ENCODE measurements at regions not wholly inside any gene's neighbourhood (a gene's known extent, or its start where the extent isn't known, plus 50 kb on each side); places are given as distances from the start of the nearest gene placed in this dataset.
"Not testable (repeated sequence)": the region's sequence is repeated elsewhere in the genome, so short reads cannot be mapped to it uniquely, and the experiment has no call there.

DNA sequence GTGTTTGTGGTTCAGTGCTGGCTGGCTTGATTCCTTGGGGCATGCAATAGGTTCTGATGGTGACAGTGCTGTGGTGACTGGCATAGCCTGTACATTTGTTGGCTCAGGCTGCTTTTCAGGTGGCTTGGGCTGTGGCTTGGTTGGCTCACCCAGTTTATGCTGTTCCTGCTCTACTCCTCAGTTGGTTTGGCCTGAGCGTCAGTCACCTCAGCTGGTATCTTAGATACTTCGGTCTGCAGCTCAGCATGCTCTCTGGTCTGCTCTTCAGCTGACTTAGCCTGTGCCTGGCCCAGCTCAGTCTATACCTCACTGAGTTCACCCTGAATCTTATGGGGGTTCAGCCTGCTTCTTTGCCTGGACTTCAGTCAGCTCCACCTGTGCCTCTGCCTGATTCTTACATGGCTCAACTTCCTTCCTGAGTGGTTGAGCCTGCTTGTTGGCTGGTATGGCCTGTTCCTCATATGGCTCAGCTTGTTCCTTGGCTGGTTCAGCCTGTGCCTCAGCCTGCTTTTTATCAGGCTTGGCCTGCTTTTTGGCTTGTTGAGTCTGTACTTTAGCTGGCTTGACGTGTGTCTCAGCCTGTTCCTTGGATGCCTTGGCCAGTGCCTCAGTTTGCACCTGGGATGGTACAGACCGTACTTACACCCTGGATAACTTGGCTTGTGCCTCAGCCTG lies 170.6 kb downstream of the MSN start:
- TF ChIP-seq POLR2A (IDR thresholded peaks at IDR 0.05; ENCODE audit: extremely low read depth, insufficient read length) (no peak), MYC (IDR thresholded peaks at IDR 0.05; ENCODE audit: low read depth, low read length) (no peak)
- TF ChIP-seq, protein P1, sequence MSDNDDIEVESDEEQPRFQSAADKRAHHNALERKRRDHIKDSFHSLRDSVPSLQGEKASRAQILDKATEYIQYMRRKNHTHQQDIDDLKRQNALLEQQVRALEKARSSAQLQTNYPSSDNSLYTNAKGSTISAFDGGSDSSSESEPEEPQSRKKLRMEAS (IDR thresholded peaks at IDR 0.05; ENCODE audit: low read depth, low read length) = no peak
- TF ChIP-seq, protein P2, sequence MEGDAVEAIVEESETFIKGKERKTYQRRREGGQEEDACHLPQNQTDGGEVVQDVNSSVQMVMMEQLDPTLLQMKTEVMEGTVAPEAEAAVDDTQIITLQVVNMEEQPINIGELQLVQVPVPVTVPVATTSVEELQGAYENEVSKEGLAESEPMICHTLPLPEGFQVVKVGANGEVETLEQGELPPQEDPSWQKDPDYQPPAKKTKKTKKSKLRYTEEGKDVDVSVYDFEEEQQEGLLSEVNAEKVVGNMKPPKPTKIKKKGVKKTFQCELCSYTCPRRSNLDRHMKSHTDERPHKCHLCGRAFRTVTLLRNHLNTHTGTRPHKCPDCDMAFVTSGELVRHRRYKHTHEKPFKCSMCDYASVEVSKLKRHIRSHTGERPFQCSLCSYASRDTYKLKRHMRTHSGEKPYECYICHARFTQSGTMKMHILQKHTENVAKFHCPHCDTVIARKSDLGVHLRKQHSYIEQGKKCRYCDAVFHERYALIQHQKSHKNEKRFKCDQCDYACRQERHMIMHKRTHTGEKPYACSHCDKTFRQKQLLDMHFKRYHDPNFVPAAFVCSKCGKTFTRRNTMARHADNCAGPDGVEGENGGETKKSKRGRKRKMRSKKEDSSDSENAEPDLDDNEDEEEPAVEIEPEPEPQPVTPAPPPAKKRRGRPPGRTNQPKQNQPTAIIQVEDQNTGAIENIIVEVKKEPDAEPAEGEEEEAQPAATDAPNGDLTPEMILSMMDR (IDR thresholded peaks at IDR 0.05; ENCODE audit: low read depth, low read length) = no peak
- DNase-seq (ENCODE audit: low read depth) = peak; percentile 20
- no peak overlapping the region for H3K4me3 ChIP-seq (ENCODE audit: low read depth, low read length)

DNA sequence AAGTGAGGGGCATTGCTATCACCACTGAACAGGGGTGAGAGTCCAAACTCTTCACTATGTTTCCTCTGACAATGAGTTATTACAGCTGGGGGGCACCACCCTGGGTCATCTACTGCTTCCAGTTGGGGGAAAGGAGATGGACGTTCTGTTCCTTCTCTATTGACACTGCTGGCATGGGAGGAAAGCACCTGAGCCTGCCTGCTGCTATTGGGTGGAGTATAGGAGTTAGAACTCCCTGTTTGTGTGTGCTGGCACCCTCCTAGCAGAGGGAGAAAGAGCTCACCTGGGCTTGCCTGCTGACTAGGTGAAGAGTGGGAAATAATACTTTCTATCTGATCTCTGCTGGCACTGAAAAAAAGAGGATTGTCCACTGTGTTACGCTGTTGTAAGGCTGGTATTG lies 163.8 kb downstream of the MSN start:
- no peak overlapping the region for H3K4me3 ChIP-seq (ENCODE audit: low read depth, low read length)
- no peak for DNase-seq (ENCODE audit: low read depth)
- TF ChIP-seq MYC (IDR thresholded peaks at IDR 0.05; ENCODE audit: low read depth, low read length) (no peak), POLR2A (IDR thresholded peaks at IDR 0.05; ENCODE audit: extremely low read depth, insufficient read length) (no peak)
- TF ChIP-seq, protein P1 (IDR thresholded peaks at IDR 0.05; ENCODE audit: low read depth, low read length) = no peak
- TF ChIP-seq, protein P2 (IDR thresholded peaks at IDR 0.05; ENCODE audit: low read depth, low read length) = no peak

GRCh38 chrX:65828599-65828998 lies 161.1 kb downstream of the MSN start:
- no peak overlapping the region for H3K4me3 ChIP-seq (ENCODE audit: low read depth, low read length)
- DNase-seq (ENCODE audit: low read depth) = no peak
- no peak for TF ChIP-seq POLR2A (IDR thresholded peaks at IDR 0.05; ENCODE audit: extremely low read depth, insufficient read length)
- no peak for TF ChIP-seq MYC (IDR thresholded peaks at IDR 0.05; ENCODE audit: low read depth, low read length)
- TF ChIP-seq, protein P2 (IDR thresholded peaks at IDR 0.05; ENCODE audit: low read depth, low read length) = no peak
- TF ChIP-seq, protein P1 (IDR thresholded peaks at IDR 0.05; ENCODE audit: low read depth, low read length) = no peak

DNA sequence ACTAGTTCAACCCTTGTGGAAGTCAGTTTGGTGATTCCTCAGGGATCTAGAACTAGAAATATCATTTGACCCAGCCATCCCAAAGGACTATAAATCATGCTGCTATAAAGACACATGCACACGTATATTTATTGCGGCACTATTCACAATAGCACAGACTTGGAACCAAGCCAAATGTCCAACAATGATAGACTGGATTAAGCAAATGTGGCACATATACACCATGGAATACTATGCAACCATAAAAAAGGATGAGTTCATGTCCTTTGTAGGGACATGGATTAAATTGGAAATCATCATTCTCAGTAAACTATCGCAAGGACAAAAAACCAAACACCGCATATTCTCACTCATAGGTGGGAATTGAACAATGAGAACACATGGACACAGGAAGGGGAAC lies 157.8 kb downstream of the MSN start:
- not testable (repeated sequence) for DNase-seq (ENCODE audit: low read depth); H3K4me3 ChIP-seq (ENCODE audit: low read depth, low read length)

- no peak for DNase-seq (ENCODE audit: low read depth)
- no peak overlapping the region for H3K4me3 ChIP-seq (ENCODE audit: low read depth, low read length)
- TF ChIP-seq POLR2A (IDR thresholded peaks at IDR 0.05; ENCODE audit: extremely low read depth, insufficient read length) (no peak), MYC (IDR thresholded peaks at IDR 0.05; ENCODE audit: low read depth, low read length) (no peak)
- TF ChIP-seq, protein P2 (IDR thresholded peaks at IDR 0.05; ENCODE audit: low read depth, low read length) = no peak
- TF ChIP-seq, protein P1 (IDR thresholded peaks at IDR 0.05; ENCODE audit: low read depth, low read length) = no peak
These were observed 154.5 kb downstream of the MSN start for GRCh38 chrX:65821721-65822496.

DNA sequence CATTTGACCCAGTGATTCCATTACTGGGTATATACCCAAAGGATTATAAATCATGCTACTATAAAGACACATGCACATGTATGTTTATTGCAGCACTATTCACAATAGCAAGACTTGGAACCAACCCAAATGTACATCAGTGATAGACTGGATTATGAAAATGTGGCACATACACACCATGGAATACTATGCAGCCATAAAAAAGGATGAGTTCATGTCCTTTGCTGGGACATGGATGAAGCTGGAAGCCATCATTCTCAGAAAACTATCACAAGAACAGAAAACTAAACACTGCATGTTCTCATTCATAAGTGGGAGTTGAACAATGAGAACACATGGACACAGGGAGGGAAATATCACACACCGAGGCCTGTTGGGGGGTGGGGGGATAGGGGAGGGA lies 152.5 kb downstream of the MSN start:
- not testable (repeated sequence) for H3K4me3 ChIP-seq (ENCODE audit: low read depth, low read length); DNase-seq (ENCODE audit: low read depth)
